Gastrocnemius medialis (tissue), 4 donors: ENCODE measurements at regions not wholly inside any gene's neighbourhood (a gene's known extent, or its start where the extent isn't known, plus 50 kb on each side); places are given as distances from the start of the nearest gene placed in this dataset.

Source experiments
- CTCF ChIP-seq, 5 experiments: fragments of 450-650 bp in 3 of 5; fragments of 200-600 bp in 2 of 5; sonication (generic) in 2 of 5; IDR thresholded peaks in 4 of 5; conservative IDR thresholded peaks in 1 of 5; 1 replicate in 4 of 5; 2 replicates in 1 of 5; pipeline ENCODE4 v1.5.1; 2016 to 2019; ENCODE audit warnings: antibody characterized with exemption in 5 of 5, mild to moderate bottlenecking in 3 of 5, moderate library complexity in 3 of 5
- POLR2A ChIP-seq, 2 donors: fragments of 450-650 bp; IDR thresholded peaks; one replicate each; pipeline ENCODE4 v1.6.1; 2017; ENCODE audit warnings: antibody characterized with exemption in 2 of 2, mild to moderate bottlenecking in 2 of 2, moderate library complexity in 2 of 2

GRCh38 chr13:53326716-53327115 is 298.1 kb downstream of the OLFM4 start:
- TF ChIP-seq CTCF (IDR thresholded peaks at IDR 0.05 in 4 of 5, conservative IDR thresholded peaks at IDR 0.05 in 1 of 5) (no peak), POLR2A (IDR thresholded peaks at IDR 0.05) (no peak)
